Posterior cingulate gyrus (tissue), 11 donors: ENCODE measurements at regions not wholly inside any gene's neighbourhood (a gene's known extent, or its start where the extent isn't known, plus 50 kb on each side); places are given as distances from the start of the nearest gene placed in this dataset.

Experiments
- DNase-seq, 10 donors: peaks; one replicate each; pipeline versions ENCODE4 v3.0.0 to v3.0.0-alpha.2; 2020 to 2021; ENCODE audit warnings: mixed read lengths in 3 of 10
- intact Hi-C: fragments of 100-400 bp; cut with DNase I; formaldehyde crosslinking; loops from one replicate; pipeline ENCODE4 v1.15.1; 2023

- DNase-seq = no peak
- intact Hi-C loops = no loop called here
Measured at GRCh38 chr3:167188592-167188991, 191.5 kb downstream of the ZBBX start.

GRCh38 chr3:167187221-167187620 is 192.9 kb downstream of the ZBBX start:
- intact Hi-C loops = no loop called here
- no peak for DNase-seq

GRCh38 chr3:167184511-167184910 is 195.6 kb downstream of the ZBBX start:
- DNase-seq = no peak
- intact Hi-C loops = no loop called here

GRCh38 chr3:167172377-167172776 is 207.7 kb downstream of the ZBBX start:
- no peak for DNase-seq
- intact Hi-C loops = no loop called here

- intact Hi-C loops = no loop called here
- DNase-seq = no peak
Measured at GRCh38 chr3:167167491-167167890, 212.6 kb downstream of the ZBBX start.

- intact Hi-C loops = no loop called here
- no peak for DNase-seq
Measured at GRCh38 chr3:167166594-167167253, 213.4 kb downstream of the ZBBX start.

- DNase-seq = no peak
- intact Hi-C loops = no loop called here
Measured at GRCh38 chr3:167166012-167166411, 214.1 kb downstream of the ZBBX start.

- intact Hi-C loops = no loop called here
- DNase-seq = no peak
Measured at GRCh38 chr3:167163580-167163979, 216.5 kb downstream of the ZBBX start.

GRCh38 chr3:167162083-167162482 is 218.0 kb downstream of the ZBBX start:
- intact Hi-C loops = no loop called here
- DNase-seq = no peak

- intact Hi-C loops = no loop called here
Measured at GRCh38 chr3:167160781-167161180, 219.3 kb downstream of the ZBBX start.

GRCh38 chr3:167151636-167152035 is 228.5 kb downstream of the ZBBX start:
- intact Hi-C loops = loop anchor here (10.0 kb wide), 1 partner anchor 1947 kb away; no protein-coding TSS in a partner anchor
- DNase-seq = no peak

More at GRCh38 chr3:167160781-167161180, 219.3 kb downstream of the ZBBX start:
- no peak for DNase-seq

- DNase-seq = no peak
- intact Hi-C loops = no loop called here
Measured at GRCh38 chr3:167148136-167148535, 232.0 kb downstream of the ZBBX start.

GRCh38 chr3:167146911-167147310 is 233.2 kb downstream of the ZBBX start:
- intact Hi-C loops = no loop called here
- DNase-seq = no peak

- intact Hi-C loops = no loop called here
- no peak for DNase-seq
Measured at GRCh38 chr3:167125612-167126407, 254.3 kb downstream of the ZBBX start.

GRCh38 chr3:167120828-167121227 is 259.3 kb downstream of the ZBBX start:
- no peak for DNase-seq
- intact Hi-C loops = no loop called here

- peak in 3 of 10 donors; percentile 63 to 81 (median 80) for DNase-seq
- intact Hi-C loops = no loop called here
Measured at GRCh38 chr3:167116120-167116922, 263.8 kb downstream of the ZBBX start.

GRCh38 chr3:167115331-167115934 is 264.7 kb downstream of the ZBBX start:
- intact Hi-C loops = no loop called here
- peak in 3 of 10 donors; percentile 31 to 65 (median 43) for DNase-seq

GRCh38 chr3:167114619-167115018 is 265.5 kb downstream of the ZBBX start:
- peak in 3 of 10 donors; percentile 25 to 71 (median 65) for DNase-seq
- intact Hi-C loops = no loop called here

- DNase-seq = peak in 1 of 10 donors; percentile 40
- intact Hi-C loops = no loop called here
Measured at GRCh38 chr3:167113035-167113830, 266.9 kb downstream of the ZBBX start.

- peak in 4 of 10 donors; percentile 6 to 67 (median 38) for DNase-seq
Measured at GRCh38 chr3:167110901-167111300, 269.2 kb downstream of the ZBBX start.

More at GRCh38 chr3:167110901-167111300, 269.2 kb downstream of the ZBBX start:
- intact Hi-C loops = no loop called here
